BE2C (cell line): ENCODE measurements at regions not wholly inside any gene's neighbourhood (a gene's known extent, or its start where the extent isn't known, plus 50 kb on each side); places are given as distances from the start of the nearest gene placed in this dataset.
"Not testable (repeated sequence)": the region's sequence is repeated elsewhere in the genome, so short reads cannot be mapped to it uniquely, and the experiment has no call there.

ENCODE experiments used
- DNase-seq: peaks from one replicate; pipeline ENCODE4 v3.0.0-alpha.2; 2020
- H3K27me3 ChIP-seq: fragments of 250-450 bp; sonication (Bioruptor Pico); 2 replicates; pipeline ENCODE4 v1.5.1; 2020; ENCODE audit warnings: mild to moderate bottlenecking
- H3K36me3 ChIP-seq: fragments of 250-450 bp; sonication (Bioruptor Pico); 2 replicates; pipeline ENCODE4 v1.5.1; 2020; ENCODE audit warnings: mild to moderate bottlenecking
- H3K4me1 ChIP-seq: fragments of 250-450 bp; sonication (Bioruptor Pico); 2 replicates; pipeline ENCODE4 v1.5.1; 2020
- H3K4me3 ChIP-seq: 2 replicates; pipeline ENCODE4 v1.5.1; 2011; ENCODE audit warnings: low read depth, low read length
- H3K9me3 ChIP-seq: fragments of 250-450 bp; sonication (Bioruptor Pico); 2 replicates; pipeline ENCODE4 v1.5.1; 2020
- CTCF ChIP-seq: IDR thresholded peaks from 2 replicates; pipeline ENCODE4 v1.5.1; 2012; ENCODE audit warnings: mild to moderate bottlenecking, low read depth, low read length

GRCh38 chr2:54049365-54049764 lies 66.0 kb upstream of the ACYP2 start:
- no peak for TF ChIP-seq CTCF
- Histone ChIP-seq H3K4me3 (no peak overlapping the region), H3K36me3 (no peaks in the 10 kb centered on the region), H3K4me1 (no peaks in the 10 kb centered on the region), H3K27me3 (no peaks in the 10 kb centered on the region), H3K9me3 (no peaks in the 10 kb centered on the region)
- no peak for DNase-seq

GRCh38 chr2:54048896-54049295 lies 66.5 kb upstream of the ACYP2 start:
- not testable (repeated sequence) for H3K4me3 ChIP-seq, H3K9me3 ChIP-seq, DNase-seq, H3K4me1 ChIP-seq, H3K36me3 ChIP-seq, H3K27me3 ChIP-seq

GRCh38 chr2:54048117-54048785 lies 67.2 kb upstream of the ACYP2 start:
- no peaks in the 10 kb centered on the region for H3K27me3 ChIP-seq
- H3K4me3 ChIP-seq = no peak overlapping the region
- no peaks in the 10 kb centered on the region for H3K9me3 ChIP-seq
- no peaks in the 10 kb centered on the region for H3K4me1 ChIP-seq
- H3K36me3 ChIP-seq = no peaks in the 10 kb centered on the region
- no peak for TF ChIP-seq CTCF
- DNase-seq = no peak

- Histone ChIP-seq H3K27me3 (no peaks in the 10 kb centered on the region), H3K4me1 (no peaks in the 10 kb centered on the region), H3K4me3 (no peak overlapping the region), H3K36me3 (no peaks in the 10 kb centered on the region), H3K9me3 (no peaks in the 10 kb centered on the region)
- TF ChIP-seq CTCF = no peak
- DNase-seq = no peak
Measured at GRCh38 chr2:54047658-54048057, 67.8 kb upstream of the ACYP2 start.

- DNase-seq = no peak
- H3K36me3 ChIP-seq = no peaks in the 10 kb centered on the region
- TF ChIP-seq CTCF = no peak
- no peak overlapping the region for H3K4me3 ChIP-seq
- no peaks in the 10 kb centered on the region for H3K4me1 ChIP-seq
- H3K9me3 ChIP-seq = no peaks in the 10 kb centered on the region
- H3K27me3 ChIP-seq = no peaks in the 10 kb centered on the region
Measured at GRCh38 chr2:54047091-54047490, 68.3 kb upstream of the ACYP2 start.

- no peak overlapping the region for H3K4me3 ChIP-seq
- no peaks in the 10 kb centered on the region for H3K36me3 ChIP-seq
- H3K4me1 ChIP-seq = no peaks in the 10 kb centered on the region
- H3K9me3 ChIP-seq = no peaks in the 10 kb centered on the region
- H3K27me3 ChIP-seq = no peaks in the 10 kb centered on the region
- no peak for TF ChIP-seq CTCF
- DNase-seq = no peak
Measured at GRCh38 chr2:54042897-54043620, 72.3 kb upstream of the PSME4 start.
